ENCODE measurements at regions not wholly inside any gene's neighbourhood (a gene's known extent, or its start where the extent isn't known, plus 50 kb on each side); places are given as distances from the start of the nearest gene placed in this dataset.

- Histone ChIP-seq H3K9ac (ENCODE audit: extremely low read depth, low read length, poor library complexity, severe bottlenecking) (no peak overlapping the region), H3K27ac (ENCODE audit: low read depth, low read length) (no peak overlapping the region), H3K4me1 (ENCODE audit: control insufficient read depth, insufficient read depth, low read length) (peaks cover 13% of the 10 kb centered on the region), H3K27me3 (ENCODE audit: control insufficient read depth, insufficient read depth, low read length, poor library complexity, severe bottlenecking) (peaks cover 31% of the 10 kb centered on the region), H3K4me3 (ENCODE audit: low read length) (peak overlapping the region; percentile 47), H3K36me3 (ENCODE audit: control insufficient read depth, insufficient read depth, low read length) (no peaks in the 10 kb centered on the region), H3K9me3 (ENCODE audit: control insufficient read depth, low read length) (peaks cover 4% of the 10 kb centered on the region)
- no peak for DNase-seq
- H3K4me3 Mint-ChIP-seq, result peak overlapping the region; percentile 13
- no peak for TF ChIP-seq CTCF (conservative IDR thresholded peaks at IDR 0.05)
- H3K27ac Mint-ChIP-seq, result no peak overlapping the region
- WGBS, 2 experiments (ENCODE audit: insufficient coverage in 1 of 2, insufficient read length in 1 of 2), result 52 to 55% methylated on average over 2 to 7 of the region's 7 CpGs
- peaks cover 33% of the 10 kb centered on the region for H3K27me3 Mint-ChIP-seq (ENCODE audit: insufficient read depth)
- peaks cover 63% of the 10 kb centered on the region for H3K4me1 Mint-ChIP-seq
- no peaks in the 10 kb centered on the region for H3K9me3 Mint-ChIP-seq
- no peaks in the 10 kb centered on the region for H3K36me3 Mint-ChIP-seq (ENCODE audit: low read depth)
These were observed 171.2 kb upstream of the CDKN3 start for GRCh38 chr14:54225457-54226060.

- Mint-ChIP-seq H3K9me3 (no peaks in the 10 kb centered on the region), H3K27me3 (ENCODE audit: insufficient read depth) (peaks cover 27% of the 10 kb centered on the region), H3K4me1 (peaks cover 62% of the 10 kb centered on the region), H3K27ac (no peak overlapping the region), H3K36me3 (ENCODE audit: low read depth) (no peaks in the 10 kb centered on the region), H3K4me3 (no peak overlapping the region)
- Histone ChIP-seq H3K36me3 (ENCODE audit: control insufficient read depth, insufficient read depth, low read length) (no peaks in the 10 kb centered on the region), H3K4me1 (ENCODE audit: control insufficient read depth, insufficient read depth, low read length) (peaks cover 10% of the 10 kb centered on the region), H3K27ac (ENCODE audit: low read depth, low read length) (no peak overlapping the region), H3K9ac (ENCODE audit: extremely low read depth, low read length, poor library complexity, severe bottlenecking) (no peak overlapping the region), H3K4me3 (ENCODE audit: low read length) (peak overlapping the region; percentile 47), H3K9me3 (ENCODE audit: control insufficient read depth, low read length) (peaks cover 4% of the 10 kb centered on the region), H3K27me3 (ENCODE audit: control insufficient read depth, insufficient read depth, low read length, poor library complexity, severe bottlenecking) (peaks cover 26% of the 10 kb centered on the region)
- DNase-seq, result no peak
- WGBS, 2 experiments (ENCODE audit: insufficient coverage in 1 of 2, insufficient read length in 1 of 2), result 82% methylated on average over 2 of the region's 2 CpGs; no CpG with 5 or more reads in 1 of the 2 experiments
- no peak for TF ChIP-seq CTCF (conservative IDR thresholded peaks at IDR 0.05)
These were observed 170.7 kb upstream of the CDKN3 start for GRCh38 chr14:54226103-54226502.

- Histone ChIP-seq H3K27me3 (ENCODE audit: control insufficient read depth, insufficient read depth, low read length, poor library complexity, severe bottlenecking) (peaks cover 21% of the 10 kb centered on the region), H3K4me3 (ENCODE audit: low read length) (no peak overlapping the region), H3K4me1 (ENCODE audit: control insufficient read depth, insufficient read depth, low read length) (peaks cover 10% of the 10 kb centered on the region), H3K9ac (ENCODE audit: extremely low read depth, low read length, poor library complexity, severe bottlenecking) (no peak overlapping the region), H3K36me3 (ENCODE audit: control insufficient read depth, insufficient read depth, low read length) (no peaks in the 10 kb centered on the region), H3K9me3 (ENCODE audit: control insufficient read depth, low read length) (peaks cover 4% of the 10 kb centered on the region), H3K27ac (ENCODE audit: low read depth, low read length) (no peak overlapping the region)
- H3K27ac Mint-ChIP-seq, result no peak overlapping the region
- no peak overlapping the region for H3K4me3 Mint-ChIP-seq
- H3K9me3 Mint-ChIP-seq, result no peaks in the 10 kb centered on the region
- no peak for DNase-seq
- H3K4me1 Mint-ChIP-seq, result peaks cover 57% of the 10 kb centered on the region
- no peak for TF ChIP-seq CTCF (conservative IDR thresholded peaks at IDR 0.05)
- H3K27me3 Mint-ChIP-seq (ENCODE audit: insufficient read depth), result peaks cover 23% of the 10 kb centered on the region
- 89 to 100% methylated on average over 1 to 2 of the region's 2 CpGs for WGBS, 2 experiments (ENCODE audit: insufficient coverage in 1 of 2, insufficient read length in 1 of 2)
- H3K36me3 Mint-ChIP-seq (ENCODE audit: low read depth), result no peaks in the 10 kb centered on the region
These were observed 170.2 kb upstream of the CDKN3 start for GRCh38 chr14:54226558-54226957.

Measured in endodermal cell (in vitro differentiated cells).